HCT116 (cell line): ENCODE measurements at regions not wholly inside any gene's neighbourhood (a gene's known extent, or its start where the extent isn't known, plus 50 kb on each side); places are given as distances from the start of the nearest gene placed in this dataset.

Source experiments
- ATAC-seq: fragments of 200-7000 bp; cut with Tn5 transposase; 2 replicates; pipeline ENCODE4 v1.9.1; 2020; ENCODE audit warnings: mild to moderate bottlenecking, moderate library complexity
- BruUV-seq: library from RNA; stranded (reverse); fragments of 400-500 nt; replicated peaks from 2 replicates; lab custom pipeline; 2021; lab: Mats Ljungman, UMichigan
- CTCF ChIA-PET: fragments of 300-600 bp; sonication (Branson Sonifier 250); formaldehyde crosslinking; loops from one replicate; lab custom pipeline; 2021; ENCODE audit warnings: antibody characterized with exemption; lab: Charles Lee
- POLR2A ChIA-PET: fragments of 300-600, 350-600 bp; sonication (Branson Sonifier 250); formaldehyde crosslinking; loops from one replicate; lab custom pipeline; 2021; ENCODE audit warnings: antibody characterized with exemption; lab: Charles Lee
- RAD21 ChIA-PET, 2 experiments: fragments of 300-600 bp; sonication (Branson Sonifier 250); formaldehyde crosslinking; loops; one replicate each; lab custom pipeline; 2023; ENCODE audit warnings: low total read pairs in 2 of 2; ENCODE audit not compliant: uncharacterized antibody in 2 of 2, unreplicated experiment in 2 of 2, low non-redundant PET in 1 of 2; lab: Charles Lee
- DNase-seq: peaks from one replicate; pipeline ENCODE4 v3.0.0-alpha.2; 2010; ENCODE audit warnings: low read depth, low spot score
- H2AFZ ChIP-seq: fragments of 200-600 bp; shearing (Covaris generic), sonication (generic); 2 replicates; pipeline ENCODE4 v1.6.1; 2017; ENCODE audit warnings: low read depth, mixed run types, mixed read lengths, antibody characterized with exemption, low read length; ENCODE audit not compliant: poor library complexity, severe bottlenecking
- H3K27ac ChIP-seq: 2 replicates; pipeline ENCODE4 v1.5.1; 2012; ENCODE audit warnings: low read depth, low read length
- H3K27me3 ChIP-seq: fragments of 200-600 bp; sonication (generic); 2 replicates; pipeline ENCODE4 v1.6.1; 2016; ENCODE audit warnings: mixed run types, low read length, mixed read lengths; ENCODE audit not compliant: insufficient read depth
- H3K36me3 ChIP-seq, 2 experiments: fragments of 200-500 bp in 1 of 2; fragments of 200-600 bp in 1 of 2; sonication (Bioruptor generic) in 1 of 2; sonication (generic) in 1 of 2; 2 replicates each; pipeline versions ENCODE4 v1.5.1 to v1.6.1; 2014 to 2016; ENCODE audit warnings: low read length in 2 of 2, inconsistent platforms in 1 of 2, mixed read lengths in 1 of 2, mixed run types in 1 of 2; ENCODE audit not compliant: insufficient read depth in 2 of 2, control insufficient read depth in 1 of 2
- H3K4me1 ChIP-seq, 2 experiments: fragments of 200-600 bp in 1 of 2; sonication (generic) in 1 of 2; 2 replicates each; pipeline versions ENCODE4 v1.5.1 to v1.6.1; 2012 to 2017; ENCODE audit warnings: low read length in 2 of 2, inconsistent platforms in 1 of 2, mild to moderate bottlenecking in 1 of 2, mixed read lengths in 1 of 2, mixed run types in 1 of 2, moderate library complexity in 1 of 2; ENCODE audit not compliant: insufficient read depth in 2 of 2, control insufficient read depth in 1 of 2
- H3K4me2 ChIP-seq: fragments of 200-600 bp; sonication (generic); 2 replicates; pipeline ENCODE4 v1.6.1; 2017; ENCODE audit warnings: mixed run types, low read length, mixed read lengths
- H3K4me3 ChIP-seq, 2 experiments: fragments of 200-600 bp in 1 of 2; sonication (generic) in 1 of 2; replicated peaks in 1 of 2; 2 replicates each; pipeline ENCODE4 v1.5.1; 2011 to 2016; ENCODE audit warnings: low read length in 2 of 2, control low read depth in 1 of 2, low read depth in 1 of 2, mild to moderate bottlenecking in 1 of 2, mixed read lengths in 1 of 2, mixed run types in 1 of 2
- H3K79me2 ChIP-seq: fragments of 200-600 bp; sonication (generic); 2 replicates; pipeline ENCODE4 v1.6.1; 2017; ENCODE audit warnings: mild to moderate bottlenecking, mixed run types, low read length, moderate library complexity, mixed read lengths; ENCODE audit not compliant: insufficient read depth
- H3K9ac ChIP-seq: fragments of 200-600 bp; sonication (generic); 2 replicates; pipeline ENCODE4 v1.6.1; 2016; ENCODE audit warnings: low read length, mixed read lengths
- H3K9me2 ChIP-seq: fragments of 200-600 bp; sonication (generic), shearing (Covaris generic); 2 replicates; pipeline ENCODE4 v1.6.1; 2017; ENCODE audit warnings: mixed run types, mild to moderate bottlenecking, moderate library complexity; ENCODE audit not compliant: insufficient read depth
- H3K9me3 ChIP-seq, 2 experiments: fragments of 200-500 bp in 1 of 2; fragments of 200-600 bp in 1 of 2; sonication (Bioruptor generic) in 1 of 2; sonication (generic) in 1 of 2; 2 replicates each; pipeline ENCODE4 v1.6.1; 2014 to 2017; ENCODE audit warnings: low read length in 2 of 2, mixed read lengths in 2 of 2, inconsistent platforms in 1 of 2, low read depth in 1 of 2, mild to moderate bottlenecking in 1 of 2, mixed run types in 1 of 2, moderate library complexity in 1 of 2; ENCODE audit not compliant: control insufficient read depth in 1 of 2, insufficient read depth in 1 of 2
- H4K20me1 ChIP-seq: fragments of 200-600 bp; sonication (generic), shearing (Covaris generic); 2 replicates; pipeline ENCODE4 v1.6.1; 2017; ENCODE audit warnings: mixed run types, mild to moderate bottlenecking, moderate library complexity; ENCODE audit not compliant: insufficient read depth
- CBX3 ChIP-seq: IDR thresholded peaks from 2 replicates; pipeline ENCODE4 v1.6.1; 2012; ENCODE audit warnings: low read depth
- CEBPB ChIP-seq: IDR thresholded peaks from 2 replicates; pipeline ENCODE4 v1.6.1; 2012; ENCODE audit warnings: low read depth
- EGR1 ChIP-seq: IDR thresholded peaks from 2 replicates; pipeline ENCODE4 v1.6.1; 2012; ENCODE audit warnings: low read depth
- EZH2 ChIP-seq: fragments of 200-600 bp; sonication (generic); IDR thresholded peaks from 2 replicates; pipeline ENCODE4 v1.6.1; 2017; ENCODE audit warnings: antibody characterized with exemption, mixed run types
- JUND ChIP-seq: IDR thresholded peaks from 2 replicates; pipeline ENCODE4 v1.6.1; 2012
- POLR2A ChIP-seq: IDR thresholded peaks from 2 replicates; pipeline ENCODE4 v1.7.0; 2011; ENCODE audit warnings: borderline replicate concordance; ENCODE audit not compliant: insufficient read depth, insufficient read length; ENCODE audit errors: extremely low read depth
- POLR2AphosphoS5 ChIP-seq: IDR thresholded peaks from 2 replicates; pipeline ENCODE4 v1.6.1; 2011; ENCODE audit warnings: mild to moderate bottlenecking, low read depth, low read length, moderate library complexity
- RAD21 ChIP-seq: IDR thresholded peaks from 2 replicates; pipeline ENCODE4 v1.6.1; 2012; ENCODE audit warnings: low read depth, mild to moderate bottlenecking
- SIN3A ChIP-seq: IDR thresholded peaks from 2 replicates; pipeline ENCODE4 v1.6.1; 2012; ENCODE audit warnings: low read depth
- SRF ChIP-seq: IDR thresholded peaks from 2 replicates; pipeline ENCODE4 v1.6.1; 2012; ENCODE audit warnings: low read depth
- TCF7L2 ChIP-seq: IDR thresholded peaks from 2 replicates; pipeline ENCODE4 v1.7.0; 2011; ENCODE audit warnings: borderline replicate concordance, inconsistent platforms; ENCODE audit not compliant: insufficient read depth, insufficient read length; ENCODE audit errors: extremely low read depth
- YY1 ChIP-seq: IDR thresholded peaks from 2 replicates; pipeline ENCODE4 v1.6.1; 2011; ENCODE audit warnings: low read length, low read depth, moderate library complexity, mild to moderate bottlenecking; ENCODE audit not compliant: insufficient replicate concordance; ENCODE audit errors: extremely low read depth
- ZFX ChIP-seq: fragments of 450-650 bp; IDR thresholded peaks from 2 replicates; pipeline ENCODE4 v1.6.1; 2017
- intact Hi-C: fragments of 100-400 bp; cut with micrococcal nuclease; formaldehyde crosslinking; loops from 2 replicates; pipeline ENCODE4 v1.10.0; 2022
- TF ChIP-seq, protein P1 (sequence below), 3 experiments: fragments of 200-600 bp in 1 of 3; sonication (generic) in 1 of 3; IDR thresholded peaks in 2 of 3; conservative IDR thresholded peaks in 1 of 3; 2 replicates each; pipeline ENCODE4 v1.5.1; 2012 to 2017; ENCODE audit warnings: low read depth in 2 of 3, low read length in 2 of 3, antibody characterized with exemption in 1 of 3, borderline replicate concordance in 1 of 3, control low read depth in 1 of 3, mild to moderate bottlenecking in 1 of 3, mixed read lengths in 1 of 3, mixed run types in 1 of 3, moderate library complexity in 1 of 3; ENCODE audit not compliant: insufficient read depth in 1 of 3
- TF ChIP-seq, protein P2 (sequence below): IDR thresholded peaks from 2 replicates; pipeline ENCODE4 v1.6.1; 2012
- TF ChIP-seq, protein P3 (sequence below): IDR thresholded peaks from 2 replicates; pipeline ENCODE4 v1.6.1; 2012
- TF ChIP-seq, protein P4 (sequence below): IDR thresholded peaks from 2 replicates; pipeline ENCODE4 v1.6.1; 2011; ENCODE audit warnings: mild to moderate bottlenecking, low read length, moderate library complexity; ENCODE audit not compliant: insufficient replicate concordance; ENCODE audit errors: extremely low read depth

DNA sequence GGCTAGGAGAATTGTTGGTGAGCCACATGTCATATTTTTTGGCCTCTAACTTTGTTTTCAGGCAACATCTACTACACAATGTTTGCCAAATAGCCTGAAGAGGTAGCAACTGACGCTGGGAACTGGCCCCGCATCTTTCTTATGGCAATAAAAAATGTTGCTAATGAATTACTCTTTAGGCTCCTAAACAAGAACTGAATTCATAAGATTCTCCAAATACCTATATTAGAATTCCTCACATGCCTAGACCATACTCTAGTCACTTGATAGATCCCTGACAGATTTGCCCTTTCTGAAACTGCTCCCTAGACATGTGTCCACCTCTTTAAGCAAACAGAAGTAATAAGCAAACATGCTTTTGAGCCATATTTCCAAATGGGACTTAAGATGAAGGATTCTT, 209.0 kb upstream of the ATXN7L3B start:
- POLR2A ChIA-PET = no interaction called here
- Histone ChIP-seq H3K27me3 (no peaks in the 10 kb centered on the region), H3K79me2 (no peaks in the 10 kb centered on the region), H3K36me3 (no peaks in the 10 kb centered on the region; a peak in 1 of 4 replicates), H3K9me3 (no peaks in the 10 kb centered on the region), H3K9me2 (no peaks in the 10 kb centered on the region), H2AFZ (peak overlapping the region; percentile 66), H3K27ac (no peak overlapping the region), H3K4me3 (no peak overlapping the region), H4K20me1 (no peaks in the 10 kb centered on the region)
- no peak for ATAC-seq
- no TSS peak for BruUV-seq
- CTCF ChIA-PET = no interaction called here
- TF ChIP-seq, protein P1, sequence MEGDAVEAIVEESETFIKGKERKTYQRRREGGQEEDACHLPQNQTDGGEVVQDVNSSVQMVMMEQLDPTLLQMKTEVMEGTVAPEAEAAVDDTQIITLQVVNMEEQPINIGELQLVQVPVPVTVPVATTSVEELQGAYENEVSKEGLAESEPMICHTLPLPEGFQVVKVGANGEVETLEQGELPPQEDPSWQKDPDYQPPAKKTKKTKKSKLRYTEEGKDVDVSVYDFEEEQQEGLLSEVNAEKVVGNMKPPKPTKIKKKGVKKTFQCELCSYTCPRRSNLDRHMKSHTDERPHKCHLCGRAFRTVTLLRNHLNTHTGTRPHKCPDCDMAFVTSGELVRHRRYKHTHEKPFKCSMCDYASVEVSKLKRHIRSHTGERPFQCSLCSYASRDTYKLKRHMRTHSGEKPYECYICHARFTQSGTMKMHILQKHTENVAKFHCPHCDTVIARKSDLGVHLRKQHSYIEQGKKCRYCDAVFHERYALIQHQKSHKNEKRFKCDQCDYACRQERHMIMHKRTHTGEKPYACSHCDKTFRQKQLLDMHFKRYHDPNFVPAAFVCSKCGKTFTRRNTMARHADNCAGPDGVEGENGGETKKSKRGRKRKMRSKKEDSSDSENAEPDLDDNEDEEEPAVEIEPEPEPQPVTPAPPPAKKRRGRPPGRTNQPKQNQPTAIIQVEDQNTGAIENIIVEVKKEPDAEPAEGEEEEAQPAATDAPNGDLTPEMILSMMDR (IDR thresholded peaks at IDR 0.05 in 2 of 3, conservative IDR thresholded peaks at IDR 0.05 in 1 of 3; ENCODE audit: borderline replicate concordance in 1 of 3, insufficient read depth in 1 of 3, low read depth in 2 of 3, low read length in 2 of 3) = no peak
- TF ChIP-seq TCF7L2 (no peak), JUND (no peak), EZH2 (no peak), SIN3A (no peak), CBX3 (no peak), ZFX (no peak), EGR1 (no peak), POLR2AphosphoS5 (no peak), YY1 (no peak), CEBPB (no peak), RAD21 (no peak), SRF (no peak), POLR2A (no peak)
- TF ChIP-seq, protein P2, sequence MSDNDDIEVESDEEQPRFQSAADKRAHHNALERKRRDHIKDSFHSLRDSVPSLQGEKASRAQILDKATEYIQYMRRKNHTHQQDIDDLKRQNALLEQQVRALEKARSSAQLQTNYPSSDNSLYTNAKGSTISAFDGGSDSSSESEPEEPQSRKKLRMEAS = no peak
- TF ChIP-seq, protein P3, sequence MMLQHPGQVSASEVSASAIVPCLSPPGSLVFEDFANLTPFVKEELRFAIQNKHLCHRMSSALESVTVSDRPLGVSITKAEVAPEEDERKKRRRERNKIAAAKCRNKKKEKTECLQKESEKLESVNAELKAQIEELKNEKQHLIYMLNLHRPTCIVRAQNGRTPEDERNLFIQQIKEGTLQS = no peak
- TF ChIP-seq, protein P4, sequence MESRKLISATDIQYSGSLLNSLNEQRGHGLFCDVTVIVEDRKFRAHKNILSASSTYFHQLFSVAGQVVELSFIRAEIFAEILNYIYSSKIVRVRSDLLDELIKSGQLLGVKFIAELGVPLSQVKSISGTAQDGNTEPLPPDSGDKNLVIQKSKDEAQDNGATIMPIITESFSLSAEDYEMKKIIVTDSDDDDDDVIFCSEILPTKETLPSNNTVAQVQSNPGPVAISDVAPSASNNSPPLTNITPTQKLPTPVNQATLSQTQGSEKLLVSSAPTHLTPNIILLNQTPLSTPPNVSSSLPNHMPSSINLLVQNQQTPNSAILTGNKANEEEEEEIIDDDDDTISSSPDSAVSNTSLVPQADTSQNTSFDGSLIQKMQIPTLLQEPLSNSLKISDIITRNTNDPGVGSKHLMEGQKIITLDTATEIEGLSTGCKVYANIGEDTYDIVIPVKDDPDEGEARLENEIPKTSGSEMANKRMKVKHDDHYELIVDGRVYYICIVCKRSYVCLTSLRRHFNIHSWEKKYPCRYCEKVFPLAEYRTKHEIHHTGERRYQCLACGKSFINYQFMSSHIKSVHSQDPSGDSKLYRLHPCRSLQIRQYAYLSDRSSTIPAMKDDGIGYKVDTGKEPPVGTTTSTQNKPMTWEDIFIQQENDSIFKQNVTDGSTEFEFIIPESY = no peak
- TF ChIP-seq, all 23 proteins: peak for 0
- Histone ChIP-seq H3K4me2 (no peak overlapping the region; the same call in 1 of the 2 replicates), H3K9ac (no peak overlapping the region), H3K4me1 (peaks cover 0 to 26% of the 10 kb centered on the region in 2 experiments; a peak in 1 of 4 replicates)
- DNase-seq = no peak
- intact Hi-C loops = no loop called here
- RAD21 ChIA-PET = no interaction called here
